IMR-90 (cell line): ENCODE measurements at regions not wholly inside any gene's neighbourhood (a gene's known extent, or its start where the extent isn't known, plus 50 kb on each side); places are given as distances from the start of the nearest gene placed in this dataset.

Experiments used
- ATAC-seq: fragments of 200-7000 bp; cut with Tn5 transposase; 2 replicates; pipeline ENCODE4 v1.9.1; 2020; ENCODE audit warnings: low read depth, mild to moderate bottlenecking, moderate library complexity
- BruUV-seq: library from RNA; stranded (reverse); fragments of 400-500 nt; replicated peaks from 2 replicates; lab custom pipeline; 2021; lab: Mats Ljungman, UMichigan
- CTCF ChIA-PET: fragments of 300-600 bp; formaldehyde crosslinking; extraction: SDS; loops from one replicate; lab custom pipeline; 2021; ENCODE audit warnings: antibody characterized with exemption; lab: Yijun Ruan, JAX
- POLR2A ChIA-PET: fragments of 300-600 bp; sonication (Branson Sonifier 250); formaldehyde crosslinking; loops from one replicate; lab custom pipeline; 2022; ENCODE audit warnings: antibody characterized with exemption; ENCODE audit not compliant: unreplicated experiment; lab: Charles Lee
- DNase-seq: peaks from one replicate; pipeline ENCODE4 v3.0.0; 2013
- H2AFZ ChIP-seq: replicated peaks from 2 replicates; pipeline ENCODE3; 2013; ENCODE audit warnings: low read length, mild to moderate bottlenecking; ENCODE audit not compliant: poor library complexity
- H2AK5ac ChIP-seq: 2 replicates; pipeline ENCODE4 v1.6.1; 2013; ENCODE audit warnings: low read depth, low read length, inconsistent platforms
- H2AK9ac ChIP-seq: replicated peaks from 2 replicates; pipeline ENCODE3; 2013; ENCODE audit warnings: mild to moderate bottlenecking, low read depth, low read length, moderate library complexity; ENCODE audit not compliant: poor library complexity
- H2BK120ac ChIP-seq: 2 replicates; pipeline ENCODE4 v1.6.1; 2013; ENCODE audit warnings: low read depth, low read length, inconsistent platforms
- H2BK15ac ChIP-seq: 3 replicates; pipeline ENCODE4 v1.6.1; 2013; ENCODE audit warnings: low read depth, low read length, inconsistent platforms
- H2BK20ac ChIP-seq: 2 replicates; pipeline ENCODE4 v1.6.1; 2013; ENCODE audit warnings: low read depth, mild to moderate bottlenecking, inconsistent platforms, low read length, moderate library complexity
- H2BK5ac ChIP-seq: 2 replicates; pipeline ENCODE4 v1.6.1; 2013; ENCODE audit warnings: mild to moderate bottlenecking, low read depth, low read length, inconsistent platforms; ENCODE audit not compliant: poor library complexity, severe bottlenecking
- H3K14ac ChIP-seq: replicated peaks from 2 replicates; pipeline ENCODE4 v1.6.1; 2013; ENCODE audit warnings: low read depth, low read length, inconsistent platforms
- H3K18ac ChIP-seq: 2 replicates; pipeline ENCODE4 v1.6.1; 2013; ENCODE audit warnings: low read depth, low read length, control low read depth
- H3K23ac ChIP-seq: 2 replicates; pipeline ENCODE4 v1.6.1; 2013; ENCODE audit warnings: low read depth, low read length, inconsistent platforms
- H3K27ac ChIP-seq: 2 replicates; pipeline ENCODE4 v1.5.1; 2013; ENCODE audit warnings: mild to moderate bottlenecking, control low read depth, low read length; ENCODE audit not compliant: insufficient read depth
- H3K27me3 ChIP-seq: 2 replicates; pipeline ENCODE4 v1.6.1; 2013; ENCODE audit warnings: low read length; ENCODE audit not compliant: control insufficient read depth, insufficient read depth
- H3K36me3 ChIP-seq: 2 replicates; pipeline ENCODE4 v1.6.1; 2013; ENCODE audit warnings: low read length, mixed read lengths; ENCODE audit not compliant: control insufficient read depth, insufficient read depth
- H3K4ac ChIP-seq: 2 replicates; pipeline ENCODE4 v1.6.1; 2013; ENCODE audit warnings: low read depth, low read length, inconsistent platforms
- H3K4me1 ChIP-seq: 2 replicates; pipeline ENCODE4 v1.6.1; 2013; ENCODE audit warnings: low read length, mixed read lengths; ENCODE audit not compliant: control insufficient read depth, insufficient read depth
- H3K4me2 ChIP-seq: 2 replicates; pipeline ENCODE4 v1.6.1; 2013; ENCODE audit warnings: low read depth, mild to moderate bottlenecking, control low read depth, low read length, moderate library complexity
- H3K4me3 ChIP-seq: 2 replicates; pipeline ENCODE4 v1.5.1; 2013; ENCODE audit warnings: low read depth, mild to moderate bottlenecking, control low read depth, low read length, moderate library complexity; ENCODE audit not compliant: insufficient read depth
- H3K56ac ChIP-seq: 2 replicates; pipeline ENCODE4 v1.6.1; 2013; ENCODE audit warnings: low read length, inconsistent platforms; ENCODE audit not compliant: insufficient read depth; ENCODE audit errors: extremely low read depth
- H3K79me1 ChIP-seq, 2 experiments: 2 replicates each; pipeline ENCODE4 v1.6.1; 2013; ENCODE audit warnings: low read length in 2 of 2, inconsistent platforms in 1 of 2, low read depth in 1 of 2
- H3K9ac ChIP-seq: 2 replicates; pipeline ENCODE4 v1.6.1; 2013; ENCODE audit warnings: low read depth, low read length, control low read depth
- H3K9me1 ChIP-seq: 2 replicates; pipeline ENCODE4 v1.6.1; 2013; ENCODE audit warnings: low read length, inconsistent platforms; ENCODE audit not compliant: insufficient read depth
- H3K9me3 ChIP-seq: 2 replicates; pipeline ENCODE4 v1.6.1; 2013; ENCODE audit warnings: low read length; ENCODE audit not compliant: control insufficient read depth, insufficient read depth
- H4K20me1 ChIP-seq: 2 replicates; pipeline ENCODE4 v1.6.1; 2013; ENCODE audit warnings: low read length, inconsistent platforms; ENCODE audit not compliant: insufficient read depth
- H4K5ac ChIP-seq: 2 replicates; pipeline ENCODE4 v1.6.1; 2013; ENCODE audit warnings: mild to moderate bottlenecking, low read depth, low read length, control low read depth
- H4K8ac ChIP-seq, 2 experiments: 2 replicates each; pipeline ENCODE4 v1.6.1; 2013; ENCODE audit warnings: low read depth in 2 of 2, low read length in 2 of 2, control low read depth in 1 of 2, inconsistent platforms in 1 of 2
- H4K91ac ChIP-seq: 2 replicates; pipeline ENCODE4 v1.6.1; 2013; ENCODE audit warnings: low read depth, low read length, inconsistent platforms; ENCODE audit not compliant: insufficient read depth
- FOS ChIP-seq: fragments of 150-350 bp; IDR thresholded peaks from 2 replicates; pipeline ENCODE4 v1.6.1; 2016; ENCODE audit warnings: low read depth, low read length
- MAFK ChIP-seq: IDR thresholded peaks from 2 replicates; pipeline ENCODE4 v1.6.1; 2012; ENCODE audit warnings: low read depth, low read length, improper control_type of control experiment
- RAD21 ChIP-seq: IDR thresholded peaks from 2 replicates; pipeline ENCODE4 v1.6.1; 2012; ENCODE audit warnings: low read length, improper control_type of control experiment
- WGBS, 2 experiments: methylation state at CpG; one replicate each; pipeline versions ENCODE4 v1.1.5 to v1.1.7; 2013; ENCODE audit warnings: missing lambda C conversion rate in 2 of 2; ENCODE audit not compliant: insufficient read length in 1 of 2; ENCODE audit errors: extremely low coverage in 2 of 2; 5-methylcytosine and 5-hydroxymethylcytosine counted together
- dilution Hi-C: fragments of 300-500 bp; cut with HindIII; formaldehyde crosslinking; loops from one replicate; pipeline ENCODE4 v1.14.3; 2018; ENCODE audit warnings: low sequenced_read_pairs; ENCODE audit not compliant: unreplicated experiment
- in situ Hi-C: fragments of 300-500 bp; cut with MboI; formaldehyde crosslinking; loops from 3 replicates; pipeline ENCODE4 v1.14.3; 2019; ENCODE audit warnings: low sequenced_read_pairs, inconsistent platforms, mixed read lengths
- intact Hi-C: fragments of 100-400 bp; cut with micrococcal nuclease; formaldehyde crosslinking; loops from 2 replicates; pipeline ENCODE4 v1.10.0; 2022
- TF ChIP-seq, protein P1 (sequence below): fragments of 150-350 bp; IDR thresholded peaks from 2 replicates; pipeline ENCODE4 v1.6.1; 2016; ENCODE audit warnings: low read depth, mild to moderate bottlenecking, low read length, moderate library complexity, borderline replicate concordance

DNA sequence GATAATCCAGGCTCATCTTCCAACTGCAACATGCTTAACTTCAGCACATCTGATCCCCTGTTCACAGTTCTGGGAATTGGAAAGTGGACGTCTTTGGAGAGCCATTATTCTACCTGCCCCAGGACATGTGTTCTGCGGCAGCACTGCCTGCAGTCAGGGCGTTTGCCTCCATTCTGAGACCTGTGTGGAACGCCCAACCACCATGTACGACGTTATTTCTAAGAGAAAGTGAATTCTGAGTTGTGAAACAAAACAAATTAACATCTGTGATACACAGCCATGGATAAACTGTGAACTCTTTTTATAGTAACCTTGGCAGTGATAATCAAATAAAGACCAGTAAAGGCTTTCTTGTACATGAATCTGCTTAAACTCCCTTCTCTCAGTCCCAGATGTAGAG is 195.8 kb downstream of the AASDH start:
- H2BK5ac ChIP-seq: no peak overlapping the region
- no peak overlapping the region for H3K9ac ChIP-seq
- POLR2A ChIA-PET: no interaction called here
- H3K9me3 ChIP-seq: no peaks in the 10 kb centered on the region
- no peak overlapping the region for H4K5ac ChIP-seq
- no peaks in the 10 kb centered on the region for H3K79me1 ChIP-seq
- no peak overlapping the region for H2BK120ac ChIP-seq
- H2AK5ac ChIP-seq: no peak overlapping the region
- no peak overlapping the region for H2BK20ac ChIP-seq
- H3K14ac ChIP-seq: no peak overlapping the region
- DNase-seq (no peak), ATAC-seq (no peak)
- no peaks in the 10 kb centered on the region for H3K27me3 ChIP-seq
- dilution Hi-C loops: no loop called here
- CTCF ChIA-PET: no interaction called here
- no peaks in the 10 kb centered on the region for H3K4me1 ChIP-seq
- intact Hi-C loops: no loop called here
- H3K4ac ChIP-seq: no peak overlapping the region
- no peak for TF ChIP-seq FOS
- TF ChIP-seq, protein P1, sequence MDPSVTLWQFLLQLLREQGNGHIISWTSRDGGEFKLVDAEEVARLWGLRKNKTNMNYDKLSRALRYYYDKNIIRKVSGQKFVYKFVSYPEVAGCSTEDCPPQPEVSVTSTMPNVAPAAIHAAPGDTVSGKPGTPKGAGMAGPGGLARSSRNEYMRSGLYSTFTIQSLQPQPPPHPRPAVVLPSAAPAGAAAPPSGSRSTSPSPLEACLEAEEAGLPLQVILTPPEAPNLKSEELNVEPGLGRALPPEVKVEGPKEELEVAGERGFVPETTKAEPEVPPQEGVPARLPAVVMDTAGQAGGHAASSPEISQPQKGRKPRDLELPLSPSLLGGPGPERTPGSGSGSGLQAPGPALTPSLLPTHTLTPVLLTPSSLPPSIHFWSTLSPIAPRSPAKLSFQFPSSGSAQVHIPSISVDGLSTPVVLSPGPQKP: no peak
- TF ChIP-seq RAD21: no peak
- TF ChIP-seq MAFK: no peak
- H3K4me3 ChIP-seq: no peak overlapping the region
- H3K23ac ChIP-seq: no peak overlapping the region
- H4K91ac ChIP-seq: no peak overlapping the region
- H3K27ac ChIP-seq: no peak overlapping the region
- 100% methylated on average over 1 of the region's 6 CpGs; no CpG with 5 or more reads in 1 of the 2 experiments for WGBS, 2 experiments
- H4K8ac ChIP-seq: no peak overlapping the region
- no peak overlapping the region for H3K56ac ChIP-seq
- H2BK15ac ChIP-seq: no peak overlapping the region
- H3K36me3 ChIP-seq: no peaks in the 10 kb centered on the region
- in situ Hi-C loops: no loop called here
- H3K4me2 ChIP-seq: no peak overlapping the region
- no peak overlapping the region for H2AFZ ChIP-seq
- no TSS peak for BruUV-seq
- H2AK9ac ChIP-seq: no peak overlapping the region
- H3K9me1 ChIP-seq: no peaks in the 10 kb centered on the region
- no peaks in the 10 kb centered on the region for H4K20me1 ChIP-seq
- no peak overlapping the region for H3K18ac ChIP-seq
